ENCODE measurements at regions not wholly inside any gene's neighbourhood (a gene's known extent, or its start where the extent isn't known, plus 50 kb on each side); places are given as distances from the start of the nearest gene placed in this dataset.

DNA sequence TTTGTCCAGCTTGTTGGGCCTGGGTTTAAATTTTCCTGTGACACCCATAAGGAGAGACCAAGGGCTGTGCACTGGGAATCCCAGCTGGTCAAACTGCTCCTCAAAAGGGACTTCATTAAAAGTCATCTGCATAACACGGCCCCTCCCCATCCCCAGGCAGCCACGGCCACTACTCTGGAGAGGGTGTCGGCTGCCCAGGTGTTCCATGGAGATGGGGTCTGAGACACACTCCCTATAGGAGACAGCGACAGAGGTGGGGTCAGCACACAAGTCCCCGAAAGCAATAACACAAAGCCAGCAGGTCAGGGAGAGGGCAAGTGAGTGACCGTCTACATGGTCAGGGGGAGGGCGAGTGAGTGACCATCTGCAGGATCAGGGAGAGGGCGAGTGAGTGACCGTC is 75.6 kb upstream of the BCL11B start:
- no peak for DNase-seq
- no peak overlapping the region for H3K27ac Mint-ChIP-seq
- no peaks in the 10 kb centered on the region for H3K4me1 Mint-ChIP-seq
- H3K27me3 Mint-ChIP-seq = peaks cover 4% of the 10 kb centered on the region
- POLR2A ChIA-PET = no interaction called here
- no peaks in the 10 kb centered on the region for H3K36me3 Mint-ChIP-seq (ENCODE audit: low read depth)
- no peak overlapping the region for H3K4me3 Mint-ChIP-seq
- H3K9me3 Mint-ChIP-seq = no peaks in the 10 kb centered on the region
- CTCF ChIA-PET = interaction anchor here (0.5 to 1.6 kb wide), 2 partner anchors 28 to 114 kb away, joined by 3 to 4 read pairs; no protein-coding TSS in a partner anchor

DNA sequence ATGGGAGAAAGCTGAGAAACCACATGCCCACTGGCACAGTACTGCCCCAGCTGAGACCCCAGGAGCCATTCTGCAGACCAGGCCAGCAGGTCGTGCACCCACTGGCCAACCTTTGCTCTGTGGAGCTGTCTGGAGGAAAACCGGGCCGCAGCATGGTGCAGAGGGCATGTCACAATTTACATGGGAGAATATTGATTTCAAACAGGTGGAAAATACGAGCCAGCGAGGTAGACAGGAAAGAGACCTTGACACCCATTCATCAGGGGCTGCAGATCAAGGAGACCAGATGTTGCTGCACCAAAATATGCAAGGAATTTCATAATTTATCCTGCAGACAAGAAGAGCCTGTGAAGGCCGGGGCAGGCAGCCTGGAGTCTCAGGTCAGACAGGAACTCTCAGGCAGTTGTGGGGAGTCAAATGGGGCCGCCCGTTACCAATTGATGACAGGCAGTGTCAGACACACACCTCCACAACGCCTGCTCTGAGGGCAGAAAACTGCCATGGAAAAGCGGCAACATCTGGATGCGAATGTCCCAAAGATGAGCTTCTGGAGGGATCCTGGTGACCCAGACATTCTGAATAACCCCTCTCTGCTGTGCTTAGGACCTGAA is 74.6 kb upstream of the BCL11B start:
- Mint-ChIP-seq H3K27me3 (peaks cover 4% of the 10 kb centered on the region), H3K36me3 (ENCODE audit: low read depth) (no peaks in the 10 kb centered on the region), H3K4me1 (peaks cover 2% of the 10 kb centered on the region), H3K4me3 (no peak overlapping the region), H3K9me3 (no peaks in the 10 kb centered on the region), H3K27ac (no peak overlapping the region)
- POLR2A ChIA-PET = no interaction called here
- CTCF ChIA-PET = interaction anchor here (0.5 to 1.6 kb wide), 4 partner anchors 12 to 251 kb away, joined by 3 to 4 read pairs (median 3); no protein-coding TSS in a partner anchor
- no peak for DNase-seq

DNA sequence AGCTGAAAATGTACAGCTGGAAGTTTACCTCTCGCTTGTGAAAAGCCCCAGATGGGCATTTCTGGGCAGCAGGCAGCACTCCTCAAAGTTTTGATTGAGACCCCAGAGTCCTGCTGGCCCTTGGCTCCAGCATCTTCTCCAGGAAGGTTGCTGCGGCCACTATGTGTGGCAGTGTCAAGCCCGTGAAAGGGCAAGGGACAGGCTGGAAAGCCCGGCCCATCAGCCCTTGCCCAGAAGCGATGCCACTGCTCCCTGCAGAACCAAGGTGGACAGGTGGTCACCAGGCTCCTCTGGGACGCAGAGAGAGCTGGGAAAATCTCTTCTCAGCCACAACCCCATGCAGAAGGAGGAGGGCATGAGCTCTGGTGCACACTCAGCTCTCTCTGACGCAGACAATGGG is 73.5 kb upstream of the BCL11B start:
- H3K27me3 Mint-ChIP-seq = peaks cover 5% of the 10 kb centered on the region
- ChIA-PET CTCF (interaction anchor here (1.2 kb wide), 1 partner anchor 13 kb away, joined by 3 read pairs; no protein-coding TSS in a partner anchor), POLR2A (no interaction called here)
- H3K36me3 Mint-ChIP-seq (ENCODE audit: low read depth) = no peaks in the 10 kb centered on the region
- peaks cover 2% of the 10 kb centered on the region for H3K4me1 Mint-ChIP-seq
- no peak for DNase-seq
- no peak overlapping the region for H3K4me3 Mint-ChIP-seq
- no peak overlapping the region for H3K27ac Mint-ChIP-seq
- no peaks in the 10 kb centered on the region for H3K9me3 Mint-ChIP-seq

DNA sequence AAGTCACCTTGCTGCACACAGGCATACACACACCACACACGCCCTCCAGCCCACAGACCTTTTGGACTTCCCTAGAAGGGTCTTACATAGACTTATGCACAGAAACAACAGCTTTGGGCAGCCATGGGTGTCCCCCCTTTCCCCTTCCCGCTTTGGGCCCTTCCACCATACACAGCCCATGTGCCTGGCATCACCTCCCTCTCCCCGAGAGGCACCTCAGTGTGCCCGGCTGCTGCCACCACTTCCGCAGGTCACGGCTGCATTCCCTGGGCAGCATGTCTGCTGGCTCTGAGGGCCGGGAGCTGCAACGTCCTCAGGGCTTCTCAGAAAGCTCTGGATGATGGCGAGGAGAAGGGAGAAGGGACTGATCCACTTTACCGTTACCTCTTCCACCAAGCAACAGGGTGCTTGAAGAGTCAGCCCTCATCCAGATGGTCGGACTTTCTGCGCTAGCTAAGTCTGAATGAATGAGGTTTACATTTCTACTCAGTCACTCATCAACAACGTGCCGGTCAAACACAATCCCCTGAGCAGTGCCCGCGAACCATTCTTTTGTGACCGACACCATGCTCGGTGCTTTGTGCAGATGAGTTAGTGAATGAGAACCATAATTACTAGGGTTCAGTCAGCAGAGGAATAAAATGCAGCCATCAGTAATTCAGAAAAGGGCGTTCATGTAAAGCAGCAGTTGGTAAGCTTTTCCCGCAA is 72.2 kb upstream of the BCL11B start:
- no peak for DNase-seq
- peaks cover 3% of the 10 kb centered on the region for H3K9me3 Mint-ChIP-seq
- ChIA-PET POLR2A (no interaction called here), CTCF (no interaction called here)
- peaks cover 13% of the 10 kb centered on the region for H3K27me3 Mint-ChIP-seq
- no peak overlapping the region for H3K27ac Mint-ChIP-seq
- peaks cover 2% of the 10 kb centered on the region for H3K4me1 Mint-ChIP-seq
- no peak overlapping the region for H3K4me3 Mint-ChIP-seq
- H3K36me3 Mint-ChIP-seq (ENCODE audit: low read depth) = no peaks in the 10 kb centered on the region

DNA sequence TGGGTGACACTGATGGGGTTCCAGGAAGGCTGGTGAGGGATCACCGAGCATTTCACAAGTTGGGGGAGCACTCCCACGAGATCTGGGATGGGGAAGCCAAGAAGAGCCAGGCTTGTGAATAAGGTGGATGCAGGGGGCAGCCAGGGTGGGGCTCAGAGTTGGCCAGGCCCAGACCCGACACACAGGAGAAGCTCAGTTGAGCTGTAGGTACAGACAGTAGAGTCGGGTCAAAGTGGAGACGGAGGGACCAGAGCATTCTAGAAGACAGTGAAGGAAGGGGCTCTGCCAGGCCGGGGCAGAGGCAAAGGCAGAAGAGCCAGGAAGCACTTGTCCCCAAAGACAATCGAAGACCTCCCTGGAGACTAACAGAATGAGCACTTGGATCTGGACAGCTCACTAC is 70.9 kb upstream of the BCL11B start:
- Mint-ChIP-seq H3K36me3 (ENCODE audit: low read depth) (no peaks in the 10 kb centered on the region), H3K27me3 (peaks cover 19% of the 10 kb centered on the region), H3K27ac (no peak overlapping the region), H3K9me3 (peaks cover 3% of the 10 kb centered on the region), H3K4me3 (no peak overlapping the region), H3K4me1 (peaks cover 2% of the 10 kb centered on the region)
- ChIA-PET CTCF (interaction anchor here (2.0 kb wide), 1 partner anchor 23 kb away, joined by 11 read pairs; no protein-coding TSS in a partner anchor), POLR2A (no interaction called here)
- no peak for DNase-seq

DNA sequence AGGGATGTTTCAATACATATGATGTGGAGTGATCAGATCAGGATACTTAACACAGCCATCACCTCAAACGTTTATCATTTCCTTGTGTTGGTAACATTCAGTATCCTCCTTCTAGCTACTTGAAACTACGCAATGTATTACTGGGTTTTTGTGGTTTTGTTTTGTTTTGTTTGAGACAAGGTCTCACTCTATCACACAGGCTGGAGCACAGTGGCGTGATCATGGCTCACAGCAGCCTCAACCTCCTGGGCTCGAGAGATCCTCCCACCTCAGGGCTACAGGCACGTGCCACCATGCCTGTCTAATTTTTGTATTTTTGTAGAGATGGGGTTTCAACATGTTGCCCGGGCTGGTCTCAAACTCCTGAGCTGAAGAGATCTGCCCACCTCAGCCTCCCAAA is 70.2 kb upstream of the BCL11B start:
- no peak for DNase-seq
- H3K36me3 Mint-ChIP-seq (ENCODE audit: low read depth) = no peaks in the 10 kb centered on the region
- H3K9me3 Mint-ChIP-seq = peaks cover 3% of the 10 kb centered on the region
- ChIA-PET POLR2A (no interaction called here), CTCF (interaction anchor here (2.0 kb wide), 1 partner anchor 22 kb away, joined by 11 read pairs; no protein-coding TSS in a partner anchor)
- H3K4me1 Mint-ChIP-seq = peaks cover 2% of the 10 kb centered on the region
- H3K27me3 Mint-ChIP-seq = peaks cover 19% of the 10 kb centered on the region
- no peak overlapping the region for H3K27ac Mint-ChIP-seq
- no peak overlapping the region for H3K4me3 Mint-ChIP-seq

DNA sequence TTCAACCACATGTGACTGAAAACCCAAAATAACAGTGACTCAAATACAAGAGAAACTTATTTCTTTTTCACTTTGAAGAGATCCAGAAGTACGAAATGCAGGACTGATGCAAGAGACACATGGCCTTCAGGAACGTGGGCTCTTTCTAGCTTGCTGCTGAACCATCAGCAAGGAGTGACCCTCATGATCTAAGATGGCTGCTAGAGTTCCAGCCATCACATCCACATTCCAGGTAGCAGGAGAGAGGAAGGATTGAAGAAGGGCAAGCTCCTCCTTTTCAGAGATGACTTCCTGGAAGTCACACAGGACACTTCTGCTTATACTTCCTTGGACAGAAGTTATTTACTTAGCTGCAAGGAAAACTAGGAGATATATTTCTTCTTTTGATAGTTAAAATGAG is 67.6 kb upstream of the BCL11B start:
- ChIA-PET POLR2A (no interaction called here), CTCF (interaction anchor here (1.2 kb wide), 1 partner anchor 19 kb away, joined by 6 read pairs; no protein-coding TSS in a partner anchor)
- Mint-ChIP-seq H3K36me3 (ENCODE audit: low read depth) (no peaks in the 10 kb centered on the region), H3K4me1 (peaks cover 2% of the 10 kb centered on the region), H3K9me3 (peaks cover 3% of the 10 kb centered on the region), H3K27ac (no peak overlapping the region), H3K4me3 (no peak overlapping the region), H3K27me3 (peaks cover 14% of the 10 kb centered on the region)
- DNase-seq = no peak

DNA sequence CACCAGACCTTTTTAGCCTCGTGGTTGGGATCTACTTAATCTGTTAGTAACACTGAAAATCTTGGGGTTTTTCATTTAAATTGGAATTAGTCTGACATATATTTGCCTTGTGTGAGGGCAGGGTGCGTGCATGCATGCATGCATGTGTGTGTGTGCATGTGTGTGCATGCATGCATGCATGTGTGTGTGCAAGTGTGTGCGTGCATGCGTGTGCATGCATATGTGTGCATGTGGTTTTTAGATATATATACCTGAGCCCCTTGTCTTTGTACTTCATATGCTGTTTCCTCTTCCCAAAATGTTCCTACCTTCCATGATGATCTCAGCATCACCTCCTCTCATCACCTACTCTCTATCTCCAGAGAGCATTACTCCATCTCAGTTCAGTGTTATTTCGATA is 66.3 kb upstream of the BCL11B start:
- peaks cover 3% of the 10 kb centered on the region for H3K9me3 Mint-ChIP-seq
- H3K36me3 Mint-ChIP-seq (ENCODE audit: low read depth) = no peaks in the 10 kb centered on the region
- peaks cover 14% of the 10 kb centered on the region for H3K27me3 Mint-ChIP-seq
- CTCF ChIA-PET = interaction anchor here (1.6 kb wide), 1 partner anchor 53 kb away, joined by 3 read pairs; no protein-coding TSS in a partner anchor
- H3K4me3 Mint-ChIP-seq = no peak overlapping the region
- POLR2A ChIA-PET = no interaction called here
- H3K27ac Mint-ChIP-seq = no peak overlapping the region
- H3K4me1 Mint-ChIP-seq = peaks cover 2% of the 10 kb centered on the region
- DNase-seq = no peak

DNA sequence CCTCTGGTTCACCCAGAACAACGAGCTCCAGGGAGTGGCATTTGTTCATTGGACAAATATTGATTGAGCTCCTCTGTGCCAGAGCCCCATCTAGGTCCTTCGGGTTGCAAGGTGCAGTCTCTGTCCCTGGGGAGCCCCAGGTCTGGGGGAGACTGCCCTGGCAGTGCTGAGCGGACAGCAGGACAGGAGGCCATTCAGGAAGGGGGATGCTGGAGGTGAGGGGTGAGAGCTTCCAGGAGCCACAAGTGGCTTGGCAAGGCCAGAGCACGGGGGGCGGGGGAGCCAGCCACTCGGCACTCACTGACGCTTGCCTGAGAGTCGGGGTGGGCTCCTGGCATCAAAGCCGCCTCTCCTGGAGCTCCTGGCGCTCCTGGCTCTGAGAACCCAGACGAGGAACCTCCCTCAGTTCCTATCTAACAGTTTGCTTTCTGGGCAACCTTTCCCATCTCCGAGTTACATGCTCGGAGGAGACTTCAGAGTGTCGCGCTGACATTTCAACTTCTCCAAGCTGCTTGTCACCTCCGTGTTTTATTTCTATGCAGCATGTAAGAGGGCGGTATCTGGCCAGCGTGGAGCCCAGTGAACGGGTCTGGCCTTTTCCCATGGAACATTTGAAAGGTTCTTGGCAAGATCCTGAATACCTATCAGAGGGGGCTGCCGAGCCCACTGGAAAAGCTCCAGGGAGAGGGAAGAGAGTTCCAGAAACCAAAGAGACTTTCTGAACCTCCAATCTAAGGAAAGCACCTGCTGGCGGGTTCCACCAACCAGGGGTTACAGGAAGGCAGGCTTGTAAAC is 62.0 kb upstream of the BCL11B start:
- Mint-ChIP-seq H3K27ac (no peak overlapping the region), H3K4me1 (no peaks in the 10 kb centered on the region), H3K36me3 (ENCODE audit: low read depth) (no peaks in the 10 kb centered on the region), H3K27me3 (peaks cover 6% of the 10 kb centered on the region), H3K4me3 (no peak overlapping the region), H3K9me3 (no peaks in the 10 kb centered on the region)
- DNase-seq = no peak
- POLR2A ChIA-PET = no interaction called here
- CTCF ChIA-PET = no interaction called here

DNA sequence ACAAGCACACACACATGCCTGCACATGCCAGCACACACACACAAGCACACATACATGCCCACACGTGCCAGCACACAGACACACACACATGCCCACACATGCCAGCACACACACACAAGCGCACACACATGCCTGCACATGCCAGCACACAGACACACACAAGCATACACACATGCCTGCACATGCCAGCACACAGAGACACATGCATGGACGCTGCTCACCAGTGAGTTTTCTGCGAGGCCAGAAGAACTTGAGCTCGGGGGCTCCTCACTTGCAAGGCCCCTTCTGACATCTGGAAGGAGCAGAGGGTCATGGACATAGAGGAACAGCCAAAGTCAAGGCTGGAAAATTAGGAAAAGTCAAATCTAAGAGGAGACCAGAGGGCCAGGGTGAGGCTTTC is 61.2 kb upstream of the BCL11B start:
- peaks cover 2% of the 10 kb centered on the region for H3K27me3 Mint-ChIP-seq
- H3K27ac Mint-ChIP-seq = no peak overlapping the region
- no peak overlapping the region for H3K4me3 Mint-ChIP-seq
- no peak for DNase-seq
- H3K36me3 Mint-ChIP-seq (ENCODE audit: low read depth) = no peaks in the 10 kb centered on the region
- H3K9me3 Mint-ChIP-seq = no peaks in the 10 kb centered on the region
- H3K4me1 Mint-ChIP-seq = no peaks in the 10 kb centered on the region
- POLR2A ChIA-PET = no interaction called here
- CTCF ChIA-PET = no interaction called here

DNA sequence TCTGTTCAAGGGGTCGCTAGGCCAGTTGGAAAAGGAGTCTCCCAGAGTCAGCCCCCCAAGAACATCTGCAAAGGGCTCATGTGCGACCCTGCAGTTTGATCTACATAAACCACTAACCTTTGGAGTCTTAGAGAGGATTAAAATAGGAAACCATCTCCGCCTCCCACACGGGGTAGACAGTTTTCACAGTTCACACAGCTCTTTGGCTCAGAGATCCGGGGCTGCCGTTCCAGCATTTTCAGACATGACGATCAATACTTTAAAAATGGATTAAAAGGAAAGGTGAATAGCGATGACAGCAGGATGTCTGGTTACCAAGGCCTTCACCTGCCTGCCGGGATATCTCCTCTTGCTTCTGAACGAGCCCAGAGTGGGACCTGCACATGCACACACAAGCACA is 59.8 kb upstream of the BCL11B start:
- H3K27me3 Mint-ChIP-seq = peaks cover 2% of the 10 kb centered on the region
- H3K36me3 Mint-ChIP-seq (ENCODE audit: low read depth) = no peaks in the 10 kb centered on the region
- no peak for DNase-seq
- POLR2A ChIA-PET = no interaction called here
- no peaks in the 10 kb centered on the region for H3K9me3 Mint-ChIP-seq
- no peaks in the 10 kb centered on the region for H3K4me1 Mint-ChIP-seq
- CTCF ChIA-PET = interaction anchor here (2.2 kb wide), 1 partner anchor 11 kb away, joined by 7 read pairs; no protein-coding TSS in a partner anchor
- H3K4me3 Mint-ChIP-seq = no peak overlapping the region
- H3K27ac Mint-ChIP-seq = no peak overlapping the region

DNA sequence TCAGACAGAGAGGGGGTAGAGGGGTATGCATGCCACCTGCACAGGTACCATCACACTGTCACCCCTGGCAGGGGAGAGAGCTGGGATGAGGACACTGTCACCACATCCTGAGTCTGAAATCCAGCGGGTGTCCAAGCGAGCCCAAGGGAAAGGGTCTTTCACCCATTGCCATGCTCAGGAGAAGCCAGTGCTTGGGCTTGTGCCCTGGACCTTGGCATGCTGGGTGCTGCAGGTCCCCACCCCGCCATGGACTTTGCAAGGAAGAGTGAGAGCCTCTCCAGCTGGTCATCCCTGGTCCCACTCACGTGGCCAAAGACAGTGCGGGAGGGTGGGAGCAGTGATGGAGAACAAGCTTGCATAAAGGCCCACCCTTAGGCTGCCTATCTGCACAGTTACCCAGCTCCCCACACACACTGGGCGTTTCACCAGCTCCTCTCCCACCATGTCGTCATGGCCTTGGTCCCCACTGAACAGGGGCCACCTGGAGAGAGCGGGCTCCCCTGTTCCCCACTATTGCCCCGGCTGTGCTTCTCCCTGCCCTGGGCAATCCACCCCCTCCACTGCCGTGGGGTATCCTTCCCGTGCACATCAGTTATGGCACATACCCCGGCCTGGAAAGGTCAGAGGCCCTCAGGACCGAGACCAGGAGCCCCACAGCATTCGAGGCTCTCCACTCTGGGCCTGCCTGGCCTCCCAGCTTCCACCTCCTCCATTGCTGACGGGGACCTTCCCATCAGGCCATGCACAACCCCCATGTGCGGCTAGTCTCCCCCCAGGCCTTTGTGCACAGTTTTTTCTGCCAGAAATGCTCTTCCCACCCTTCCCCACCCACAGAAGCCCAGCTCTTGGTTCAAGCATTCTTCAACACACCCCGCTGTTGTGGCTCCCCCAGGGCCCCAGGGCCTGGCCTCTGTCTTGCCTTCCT is 58.6 kb upstream of the BCL11B start:
- CTCF ChIA-PET = interaction anchor here (0.6 to 2.2 kb wide), 3 partner anchors 10 to 28 kb away, joined by 3 to 7 read pairs (median 4); no protein-coding TSS in a partner anchor
- peaks cover 2% of the 10 kb centered on the region for H3K27me3 Mint-ChIP-seq
- H3K36me3 Mint-ChIP-seq (ENCODE audit: low read depth) = no peaks in the 10 kb centered on the region
- DNase-seq = no peak
- H3K27ac Mint-ChIP-seq = no peak overlapping the region
- POLR2A ChIA-PET = no interaction called here
- no peaks in the 10 kb centered on the region for H3K9me3 Mint-ChIP-seq
- H3K4me1 Mint-ChIP-seq = no peaks in the 10 kb centered on the region
- no peak overlapping the region for H3K4me3 Mint-ChIP-seq
